ENCODE measurements at regions not wholly inside any gene's neighbourhood (a gene's known extent, or its start where the extent isn't known, plus 50 kb on each side); places are given as distances from the start of the nearest gene placed in this dataset.

DNA sequence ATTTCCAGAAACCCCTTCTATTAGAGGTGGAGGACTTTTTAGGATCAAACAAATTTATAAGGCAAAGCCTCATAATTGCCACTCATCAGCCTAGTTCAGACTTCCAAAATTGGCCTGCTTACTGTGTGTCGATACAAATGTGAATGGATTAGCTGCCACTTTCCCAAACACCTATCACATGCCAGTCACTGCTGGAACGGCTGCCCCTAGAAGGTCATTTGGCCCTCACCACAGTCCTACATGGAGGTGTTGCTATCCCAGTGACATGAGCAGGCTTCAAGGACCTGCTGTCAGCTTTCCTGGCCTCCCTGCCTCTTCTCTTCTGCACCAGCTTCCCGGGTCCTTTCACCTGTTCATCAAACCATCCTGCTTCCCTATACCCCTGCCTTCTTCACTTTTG, 279.2 kb upstream of the SKOR2 start:
- Histone ChIP-seq H3K27ac (ENCODE audit: low read depth, low read length) (no peak overlapping the region), H3K9ac (ENCODE audit: low read length) (no peak overlapping the region), H3K27me3 (ENCODE audit: control insufficient read depth in 1 of 2, insufficient read depth in 2 of 2, low read length in 2 of 2) (peaks cover 0 to 5% of the 10 kb centered on the region in 2 donors), H3K4me1 (ENCODE audit: insufficient read depth, low read length) (no peaks in the 10 kb centered on the region), H3K36me3 (ENCODE audit: insufficient read depth, low read length) (no peaks in the 10 kb centered on the region), H3K9me3 (ENCODE audit: low read length) (no peaks in the 10 kb centered on the region), H3K4me3 (ENCODE audit: low read depth in 1 of 2, low read length in 2 of 2) (no peak overlapping the region)

- H3K4me1 ChIP-seq (ENCODE audit: insufficient read depth, low read length): no peaks in the 10 kb centered on the region
- no peak overlapping the region for H3K4me3 ChIP-seq (ENCODE audit: low read depth in 1 of 2, low read length in 2 of 2)
- H3K9ac ChIP-seq (ENCODE audit: low read length): no peak overlapping the region
- H3K27me3 ChIP-seq (ENCODE audit: control insufficient read depth in 1 of 2, insufficient read depth in 2 of 2, low read length in 2 of 2): peaks cover 0 to 5% of the 10 kb centered on the region in 2 donors
- no peak overlapping the region for H3K27ac ChIP-seq (ENCODE audit: low read depth, low read length)
- H3K9me3 ChIP-seq (ENCODE audit: low read length): no peaks in the 10 kb centered on the region
- no peaks in the 10 kb centered on the region for H3K36me3 ChIP-seq (ENCODE audit: insufficient read depth, low read length)
Measured at GRCh38 chr18:47528343-47528742, 276.9 kb upstream of the SKOR2 start.

DNA sequence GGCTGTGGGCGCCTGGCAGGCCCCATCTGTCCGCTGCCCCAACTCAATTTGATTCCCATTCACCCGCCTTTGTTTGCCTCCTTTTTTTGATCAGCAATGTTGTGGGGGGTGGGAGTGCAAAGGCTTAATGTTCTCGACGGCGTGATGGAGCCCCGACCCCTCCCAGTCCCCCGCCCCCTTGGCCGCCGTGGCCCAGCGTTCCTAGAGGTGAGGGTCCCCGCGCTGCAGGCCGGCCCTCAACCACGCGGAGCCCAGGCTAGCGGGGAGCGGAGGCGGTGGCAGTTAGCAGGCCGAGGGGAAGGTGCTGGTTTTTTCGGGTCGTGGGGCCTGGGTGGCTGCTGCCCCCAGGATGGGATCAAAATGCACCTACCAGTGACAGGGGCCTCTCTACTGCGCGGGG, 274.7 kb upstream of the SKOR2 start:
- H3K27ac ChIP-seq (ENCODE audit: low read depth, low read length): no peak overlapping the region
- H3K9me3 ChIP-seq (ENCODE audit: low read length): no peaks in the 10 kb centered on the region
- H3K36me3 ChIP-seq (ENCODE audit: insufficient read depth, low read length): no peaks in the 10 kb centered on the region
- no peak overlapping the region for H3K4me3 ChIP-seq (ENCODE audit: low read depth in 1 of 2, low read length in 2 of 2)
- no peaks in the 10 kb centered on the region for H3K4me1 ChIP-seq (ENCODE audit: insufficient read depth, low read length)
- H3K9ac ChIP-seq (ENCODE audit: low read length): no peak overlapping the region
- peaks cover 0 to 5% of the 10 kb centered on the region in 2 donors for H3K27me3 ChIP-seq (ENCODE audit: control insufficient read depth in 1 of 2, insufficient read depth in 2 of 2, low read length in 2 of 2)

- H3K27ac ChIP-seq (ENCODE audit: low read depth, low read length): no peak overlapping the region
- H3K9ac ChIP-seq (ENCODE audit: low read length): no peak overlapping the region
- H3K9me3 ChIP-seq (ENCODE audit: low read length): no peaks in the 10 kb centered on the region
- H3K36me3 ChIP-seq (ENCODE audit: insufficient read depth, low read length): no peaks in the 10 kb centered on the region
- no peak overlapping the region for H3K4me3 ChIP-seq (ENCODE audit: low read depth in 1 of 2, low read length in 2 of 2)
- H3K4me1 ChIP-seq (ENCODE audit: insufficient read depth, low read length): no peaks in the 10 kb centered on the region
- no peaks in the 10 kb centered on the region for H3K27me3 ChIP-seq (ENCODE audit: control insufficient read depth in 1 of 2, insufficient read depth in 2 of 2, low read length in 2 of 2)
Measured at GRCh38 chr18:47522359-47522758, 270.9 kb upstream of the SKOR2 start.

- Histone ChIP-seq H3K4me1 (ENCODE audit: insufficient read depth, low read length) (no peaks in the 10 kb centered on the region), H3K36me3 (ENCODE audit: insufficient read depth, low read length) (no peaks in the 10 kb centered on the region), H3K27ac (ENCODE audit: low read depth, low read length) (no peak overlapping the region), H3K9me3 (ENCODE audit: low read length) (no peaks in the 10 kb centered on the region), H3K27me3 (ENCODE audit: control insufficient read depth in 1 of 2, insufficient read depth in 2 of 2, low read length in 2 of 2) (no peaks in the 10 kb centered on the region), H3K4me3 (ENCODE audit: low read depth in 1 of 2, low read length in 2 of 2) (no peak overlapping the region), H3K9ac (ENCODE audit: low read length) (no peak overlapping the region)
Measured at GRCh38 chr18:47520263-47520662, 268.8 kb upstream of the SKOR2 start.

DNA sequence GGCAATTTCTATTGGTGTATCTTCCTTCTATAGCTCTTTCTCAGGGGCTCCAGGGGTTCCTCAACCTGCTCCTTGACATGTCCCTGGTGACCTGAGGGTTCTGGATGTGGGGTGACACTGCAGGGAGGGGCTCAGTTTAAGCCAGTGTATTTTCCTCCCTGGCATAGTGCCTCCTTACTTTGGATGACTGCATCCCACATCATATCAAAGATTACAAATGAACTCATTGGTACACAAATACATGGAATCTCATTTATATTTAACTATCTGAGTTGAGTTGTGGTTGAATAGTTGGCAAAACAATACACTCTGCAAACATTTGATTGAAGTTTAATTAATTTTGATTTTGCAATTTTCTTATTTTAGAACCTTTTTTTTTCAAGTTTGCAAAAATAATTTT, 268.2 kb upstream of the SKOR2 start:
- no peak overlapping the region for H3K9ac ChIP-seq (ENCODE audit: low read length)
- no peaks in the 10 kb centered on the region for H3K36me3 ChIP-seq (ENCODE audit: insufficient read depth, low read length)
- H3K27ac ChIP-seq (ENCODE audit: low read depth, low read length): no peak overlapping the region
- H3K27me3 ChIP-seq (ENCODE audit: control insufficient read depth in 1 of 2, insufficient read depth in 2 of 2, low read length in 2 of 2): no peaks in the 10 kb centered on the region
- no peak overlapping the region for H3K4me3 ChIP-seq (ENCODE audit: low read depth in 1 of 2, low read length in 2 of 2)
- H3K4me1 ChIP-seq (ENCODE audit: insufficient read depth, low read length): no peaks in the 10 kb centered on the region
- H3K9me3 ChIP-seq (ENCODE audit: low read length): no peaks in the 10 kb centered on the region

- Histone ChIP-seq H3K4me1 (ENCODE audit: insufficient read depth, low read length) (no peaks in the 10 kb centered on the region), H3K4me3 (ENCODE audit: low read depth in 1 of 2, low read length in 2 of 2) (no peak overlapping the region), H3K36me3 (ENCODE audit: insufficient read depth, low read length) (no peaks in the 10 kb centered on the region), H3K9ac (ENCODE audit: low read length) (no peak overlapping the region), H3K27me3 (ENCODE audit: control insufficient read depth in 1 of 2, insufficient read depth in 2 of 2, low read length in 2 of 2) (no peaks in the 10 kb centered on the region), H3K27ac (ENCODE audit: low read depth, low read length) (no peak overlapping the region), H3K9me3 (ENCODE audit: low read length) (no peaks in the 10 kb centered on the region)
Measured at GRCh38 chr18:47519277-47519676, 267.8 kb upstream of the SKOR2 start.

GRCh38 chr18:47513614-47514013, 262.2 kb upstream of the SKOR2 start:
- H3K9me3 ChIP-seq (ENCODE audit: low read length): no peaks in the 10 kb centered on the region
- no peak overlapping the region for H3K27ac ChIP-seq (ENCODE audit: low read depth, low read length)
- H3K4me3 ChIP-seq (ENCODE audit: low read depth in 1 of 2, low read length in 2 of 2): no peak overlapping the region
- H3K4me1 ChIP-seq (ENCODE audit: insufficient read depth, low read length): no peaks in the 10 kb centered on the region
- H3K27me3 ChIP-seq (ENCODE audit: control insufficient read depth in 1 of 2, insufficient read depth in 2 of 2, low read length in 2 of 2): no peaks in the 10 kb centered on the region
- H3K36me3 ChIP-seq (ENCODE audit: insufficient read depth, low read length): no peaks in the 10 kb centered on the region
- H3K9ac ChIP-seq (ENCODE audit: low read length): no peak overlapping the region

DNA sequence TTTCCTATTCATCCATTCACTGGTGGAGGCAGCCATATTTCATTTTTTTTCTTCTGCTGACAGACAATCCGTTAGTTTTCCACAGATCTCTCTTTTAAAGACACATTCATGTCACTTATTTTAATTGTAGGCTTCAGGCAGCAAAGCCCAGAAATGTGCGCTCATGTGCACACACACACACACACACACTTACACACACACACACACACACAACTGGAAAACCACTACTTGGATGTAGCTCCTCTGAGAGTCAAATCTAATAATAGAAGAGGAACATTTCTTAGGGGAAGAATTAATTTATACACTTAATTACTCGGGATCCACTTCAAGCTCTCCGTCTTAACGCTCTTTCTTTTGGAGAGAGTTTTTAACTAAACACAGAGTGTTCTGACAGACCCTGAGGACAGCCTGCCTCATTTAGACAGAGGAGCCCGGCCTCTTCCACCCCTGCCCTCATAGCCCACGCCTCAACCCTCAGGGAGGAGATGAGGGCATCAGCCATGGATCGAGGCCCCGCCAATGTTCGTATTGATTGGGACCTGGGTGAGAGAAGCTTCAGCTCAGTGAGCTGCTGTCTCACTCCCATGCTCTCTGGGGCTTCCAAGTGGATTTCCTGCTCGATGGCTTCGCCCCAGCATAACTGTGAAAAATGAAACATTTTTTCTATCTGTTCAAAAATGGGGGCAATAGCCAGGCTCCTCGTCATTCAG, 261.4 kb upstream of the SKOR2 start:
- Histone ChIP-seq H3K4me1 (ENCODE audit: insufficient read depth, low read length) (no peaks in the 10 kb centered on the region), H3K4me3 (ENCODE audit: low read depth in 1 of 2, low read length in 2 of 2) (no peak overlapping the region), H3K27me3 (ENCODE audit: control insufficient read depth in 1 of 2, insufficient read depth in 2 of 2, low read length in 2 of 2) (no peaks in the 10 kb centered on the region), H3K9me3 (ENCODE audit: low read length) (no peaks in the 10 kb centered on the region), H3K9ac (ENCODE audit: low read length) (no peak overlapping the region), H3K27ac (ENCODE audit: low read depth, low read length) (no peak overlapping the region), H3K36me3 (ENCODE audit: insufficient read depth, low read length) (no peaks in the 10 kb centered on the region)

DNA sequence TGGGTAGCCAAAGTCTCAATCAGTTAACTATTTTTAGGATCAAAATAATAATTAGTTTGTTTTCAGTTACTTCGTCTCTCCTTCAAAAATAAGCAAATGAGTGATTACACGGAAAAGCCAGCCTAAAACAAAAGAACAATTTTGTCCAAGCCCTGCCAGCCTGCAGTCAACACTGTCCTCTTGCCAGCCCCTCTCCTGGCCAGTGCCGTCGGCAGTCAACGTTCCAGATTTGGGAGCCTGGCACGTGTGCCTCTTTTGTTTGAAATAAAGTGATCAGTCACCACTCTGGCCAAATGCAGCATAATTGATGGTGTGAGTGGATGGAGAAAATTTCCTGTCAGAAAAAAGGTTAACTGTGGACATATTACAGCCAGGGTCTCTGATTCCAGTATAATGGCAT, 260.6 kb upstream of the SKOR2 start:
- H3K9me3 ChIP-seq (ENCODE audit: low read length): no peaks in the 10 kb centered on the region
- H3K36me3 ChIP-seq (ENCODE audit: insufficient read depth, low read length): no peaks in the 10 kb centered on the region
- H3K27ac ChIP-seq (ENCODE audit: low read depth, low read length): no peak overlapping the region
- H3K27me3 ChIP-seq (ENCODE audit: control insufficient read depth in 1 of 2, insufficient read depth in 2 of 2, low read length in 2 of 2): no peaks in the 10 kb centered on the region
- H3K4me3 ChIP-seq (ENCODE audit: low read depth in 1 of 2, low read length in 2 of 2): no peak overlapping the region
- H3K4me1 ChIP-seq (ENCODE audit: insufficient read depth, low read length): no peaks in the 10 kb centered on the region
- H3K9ac ChIP-seq (ENCODE audit: low read length): no peak overlapping the region

DNA sequence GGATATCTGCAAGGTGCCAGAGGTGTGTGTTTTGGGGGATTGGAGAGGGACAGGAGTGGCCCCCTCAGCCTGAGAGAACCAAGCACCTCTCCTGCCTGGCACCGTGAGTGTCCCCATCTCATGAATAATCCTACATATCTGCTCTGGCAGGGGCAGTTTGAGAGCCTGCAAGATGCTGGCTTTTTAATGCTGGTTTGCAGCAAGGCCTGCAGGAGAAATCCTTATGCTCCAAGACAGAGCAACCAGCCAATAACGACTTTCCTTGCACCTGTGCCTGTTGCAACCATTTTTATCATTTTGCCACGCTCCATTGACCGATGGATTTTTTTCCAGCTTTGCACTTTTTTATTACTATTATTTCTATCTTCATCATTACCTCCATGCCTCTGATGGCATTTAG, 259.4 kb upstream of the SKOR2 start:
- Histone ChIP-seq H3K27me3 (ENCODE audit: control insufficient read depth in 1 of 2, insufficient read depth in 2 of 2, low read length in 2 of 2) (no peaks in the 10 kb centered on the region), H3K4me1 (ENCODE audit: insufficient read depth, low read length) (no peaks in the 10 kb centered on the region), H3K27ac (ENCODE audit: low read depth, low read length) (no peak overlapping the region), H3K9ac (ENCODE audit: low read length) (no peak overlapping the region), H3K36me3 (ENCODE audit: insufficient read depth, low read length) (no peaks in the 10 kb centered on the region), H3K9me3 (ENCODE audit: low read length) (no peaks in the 10 kb centered on the region), H3K4me3 (ENCODE audit: low read depth in 1 of 2, low read length in 2 of 2) (no peak overlapping the region)

DNA sequence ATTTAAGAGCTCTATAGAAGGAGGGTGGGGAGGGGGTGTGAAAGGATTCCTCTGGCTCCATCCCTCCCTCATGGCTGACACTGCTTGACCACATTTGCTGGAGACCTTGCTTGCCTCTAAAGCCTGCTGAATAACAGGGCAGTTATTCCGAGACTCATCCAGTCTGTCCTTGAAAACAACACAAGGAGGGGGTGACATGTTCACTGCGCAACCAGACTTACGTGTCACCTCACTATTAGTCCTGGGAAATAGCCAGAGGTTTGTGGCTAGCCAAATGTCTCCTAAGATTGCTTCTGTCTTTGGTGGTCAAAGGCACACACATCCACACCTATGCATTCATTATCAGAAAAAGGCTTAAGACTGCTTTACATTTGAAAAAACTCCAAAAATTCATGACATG, 256.2 kb upstream of the SKOR2 start:
- no peak overlapping the region for H3K9ac ChIP-seq (ENCODE audit: low read length)
- H3K36me3 ChIP-seq (ENCODE audit: insufficient read depth, low read length): no peaks in the 10 kb centered on the region
- no peaks in the 10 kb centered on the region for H3K9me3 ChIP-seq (ENCODE audit: low read length)
- H3K27me3 ChIP-seq (ENCODE audit: control insufficient read depth in 1 of 2, insufficient read depth in 2 of 2, low read length in 2 of 2): no peaks in the 10 kb centered on the region
- H3K4me3 ChIP-seq (ENCODE audit: low read depth in 1 of 2, low read length in 2 of 2): no peak overlapping the region
- H3K27ac ChIP-seq (ENCODE audit: low read depth, low read length): no peak overlapping the region
- H3K4me1 ChIP-seq (ENCODE audit: insufficient read depth, low read length): no peaks in the 10 kb centered on the region

Data from muscle layer of colon (tissue), 2 donors.